ENCODE measurements at regions not wholly inside any gene's neighbourhood (a gene's known extent, or its start where the extent isn't known, plus 50 kb on each side); places are given as distances from the start of the nearest gene placed in this dataset.

- no peak for TF ChIP-seq CTCF (conservative IDR thresholded peaks at IDR 0.05)
- no peak for TF ChIP-seq ZFX (IDR thresholded peaks at IDR 0.05)
These were observed 278.5 kb upstream of the CCDC179 start for GRCh38 chr11:23138761-23139160.

All from C4-2B (cell line).